Fibroblast of lung (primary cell): ENCODE measurements at regions not wholly inside any gene's neighbourhood (a gene's known extent, or its start where the extent isn't known, plus 50 kb on each side); places are given as distances from the start of the nearest gene placed in this dataset.
"Not testable (repeated sequence)": the region's sequence is repeated elsewhere in the genome, so short reads cannot be mapped to it uniquely, and the experiment has no call there.

Source experiments
- DNase-seq, 2 donors: peaks; one replicate each; pipeline versions ENCODE4 v3.0.0 to v3.0.0-alpha.2; 2010; ENCODE audit warnings: low read depth in 2 of 2
- H2AFZ ChIP-seq: 2 replicates; pipeline ENCODE4 v1.5.1; 2012; ENCODE audit warnings: low read length, control low read depth, inconsistent platforms
- H3K27ac ChIP-seq: 2 replicates; pipeline ENCODE4 v1.5.1; 2011; ENCODE audit warnings: low read length, control low read depth; ENCODE audit not compliant: insufficient read depth
- H3K27me3 ChIP-seq: 2 replicates; pipeline ENCODE4 v1.5.1; 2011; ENCODE audit warnings: mild to moderate bottlenecking, low read length; ENCODE audit not compliant: control insufficient read depth, insufficient read depth
- H3K36me3 ChIP-seq: 2 replicates; pipeline ENCODE4 v1.5.1; 2011; ENCODE audit warnings: low read length; ENCODE audit not compliant: control insufficient read depth, insufficient read depth
- H3K4me1 ChIP-seq: 2 replicates; pipeline ENCODE4 v1.5.1; 2011; ENCODE audit warnings: low read length; ENCODE audit not compliant: control insufficient read depth, insufficient read depth; ENCODE audit errors: extremely low read depth
- H3K4me2 ChIP-seq: 2 replicates; pipeline ENCODE4 v1.5.1; 2011; ENCODE audit warnings: low read length, control low read depth; ENCODE audit not compliant: insufficient read depth; ENCODE audit errors: extremely low read depth
- H3K4me3 ChIP-seq, 4 experiments: fragments of 200-600 bp in 1 of 4; sonication (generic) in 1 of 4; replicated peaks in 1 of 4; 2 replicates each; pipeline ENCODE4 v1.5.1; 2011 to 2016; ENCODE audit warnings: low read length in 4 of 4, low read depth in 3 of 4, mild to moderate bottlenecking in 3 of 4, control low read depth in 2 of 4, inconsistent platforms in 1 of 4, mixed read lengths in 1 of 4; ENCODE audit not compliant: insufficient read depth in 1 of 4; ENCODE audit errors: control extremely low read depth in 1 of 4
- H3K79me2 ChIP-seq: 2 replicates; pipeline ENCODE4 v1.5.1; 2012; ENCODE audit warnings: mild to moderate bottlenecking, low read length, inconsistent platforms; ENCODE audit not compliant: control insufficient read depth, insufficient read depth
- H3K9ac ChIP-seq: 2 replicates; pipeline ENCODE4 v1.5.1; 2011; ENCODE audit warnings: mild to moderate bottlenecking, low read length, control low read depth; ENCODE audit not compliant: insufficient read depth
- H3K9me3 ChIP-seq: 2 replicates; pipeline ENCODE4 v1.5.1; 2012; ENCODE audit warnings: low read depth, low read length; ENCODE audit not compliant: control insufficient read depth, insufficient read depth
- H4K20me1 ChIP-seq: 2 replicates; pipeline ENCODE4 v1.5.1; 2011; ENCODE audit warnings: low read length; ENCODE audit not compliant: control insufficient read depth, insufficient read depth; ENCODE audit errors: extremely low read depth
- CTCF ChIP-seq, 2 donors: IDR thresholded peaks in 1 of 2; conservative IDR thresholded peaks in 1 of 2; 1 replicate in 1 of 2; 2 replicates in 1 of 2; pipeline ENCODE4 v1.5.1; 2011 to 2012; ENCODE audit warnings: low read length in 2 of 2, control low read depth in 1 of 2, inconsistent platforms in 1 of 2, low read depth in 1 of 2, mild to moderate bottlenecking in 1 of 2
- EZH2 ChIP-seq: IDR thresholded peaks from 2 replicates; pipeline ENCODE4 v1.5.1; 2012; ENCODE audit warnings: low read length, control low read depth, mild to moderate bottlenecking; ENCODE audit errors: missing control alignments

GRCh38 chr12:67486671-67487070 lies 161.9 kb upstream of the DYRK2 start:
- no peak for DNase-seq
- Histone ChIP-seq H3K9me3 (no peaks in the 10 kb centered on the region), H2AFZ (no peak overlapping the region), H3K36me3 (no peaks in the 10 kb centered on the region), H3K9ac (no peak overlapping the region), H3K4me3 (no peak overlapping the region), H3K27me3 (peaks cover 4% of the 10 kb centered on the region), H3K4me2 (no peak overlapping the region), H3K27ac (no peak overlapping the region), H4K20me1 (no peaks in the 10 kb centered on the region), H3K4me1 (no peaks in the 10 kb centered on the region), H3K79me2 (no peaks in the 10 kb centered on the region)
- no peak for TF ChIP-seq EZH2
- no peak for TF ChIP-seq CTCF (conservative IDR thresholded peaks at IDR 0.05 in 1 of 2, IDR thresholded peaks at IDR 0.05 in 1 of 2; ENCODE audit: low read depth in 1 of 2, low read length in 2 of 2)

- H3K9me3 ChIP-seq, H3K4me3 ChIP-seq, H3K36me3 ChIP-seq, H3K4me2 ChIP-seq, H3K4me1 ChIP-seq, H3K9ac ChIP-seq, DNase-seq, H2AFZ ChIP-seq, H3K27me3 ChIP-seq, H4K20me1 ChIP-seq, H3K27ac ChIP-seq, H3K79me2 ChIP-seq: not testable (repeated sequence)
These were observed 160.2 kb upstream of the DYRK2 start for GRCh38 chr12:67488349-67488748.

GRCh38 chr12:67489007-67489406 lies 159.5 kb upstream of the DYRK2 start:
- H3K4me2 ChIP-seq = no peak overlapping the region
- TF ChIP-seq CTCF (conservative IDR thresholded peaks at IDR 0.05 in 1 of 2, IDR thresholded peaks at IDR 0.05 in 1 of 2; ENCODE audit: low read depth in 1 of 2, low read length in 2 of 2) = no peak
- no peak for TF ChIP-seq EZH2
- DNase-seq = no peak
- H3K36me3 ChIP-seq = no peaks in the 10 kb centered on the region
- no peaks in the 10 kb centered on the region for H3K79me2 ChIP-seq
- H4K20me1 ChIP-seq = no peaks in the 10 kb centered on the region
- H3K27me3 ChIP-seq = no peaks in the 10 kb centered on the region
- H3K27ac ChIP-seq = no peak overlapping the region
- no peaks in the 10 kb centered on the region for H3K9me3 ChIP-seq
- H3K4me1 ChIP-seq = no peaks in the 10 kb centered on the region
- H3K4me3 ChIP-seq = no peak overlapping the region
- no peak overlapping the region for H2AFZ ChIP-seq
- no peak overlapping the region for H3K9ac ChIP-seq

GRCh38 chr12:67496581-67496980 lies 152.0 kb upstream of the DYRK2 start:
- Histone ChIP-seq H3K4me3 (no peak overlapping the region), H3K79me2 (no peaks in the 10 kb centered on the region), H3K27ac (no peak overlapping the region), H3K4me2 (no peak overlapping the region), H3K9ac (no peak overlapping the region), H2AFZ (no peak overlapping the region), H3K27me3 (no peaks in the 10 kb centered on the region), H3K36me3 (no peaks in the 10 kb centered on the region), H4K20me1 (no peaks in the 10 kb centered on the region), H3K9me3 (no peaks in the 10 kb centered on the region), H3K4me1 (no peaks in the 10 kb centered on the region)
- DNase-seq = no peak
- no peak for TF ChIP-seq CTCF (conservative IDR thresholded peaks at IDR 0.05 in 1 of 2, IDR thresholded peaks at IDR 0.05 in 1 of 2; ENCODE audit: low read depth in 1 of 2, low read length in 2 of 2)
- TF ChIP-seq EZH2 = no peak
